Globus pallidus (tissue), 1 donor: ENCODE measurements at regions not wholly inside any gene's neighbourhood (a gene's known extent, or its start where the extent isn't known, plus 50 kb on each side); places are given as distances from the start of the nearest gene placed in this dataset.

Experiments used
- DNase-seq: peaks from one replicate; pipeline ENCODE4 v3.0.0-alpha.2; 2015; ENCODE audit warnings: low spot score

GRCh38 chr2:239690651-239691631, 290.1 kb upstream of the HDAC4 start:
- DNase-seq = peak; percentile 38

GRCh38 chr2:239689985-239690384, 289.2 kb upstream of the HDAC4 start:
- no peak for DNase-seq

- no peak for DNase-seq
These were observed 288.6 kb upstream of the HDAC4 start for GRCh38 chr2:239689410-239689809.

- DNase-seq = no peak
These were observed 288.0 kb upstream of the HDAC4 start for GRCh38 chr2:239688840-239689239.

- DNase-seq = no peak
These were observed 287.4 kb upstream of the HDAC4 start for GRCh38 chr2:239688122-239688681.

GRCh38 chr2:239687441-239687840, 286.6 kb upstream of the HDAC4 start:
- DNase-seq = no peak

GRCh38 chr2:239685965-239686364, 285.1 kb upstream of the HDAC4 start:
- DNase-seq = no peak

GRCh38 chr2:239685556-239685955, 284.7 kb upstream of the HDAC4 start:
- DNase-seq = no peak

GRCh38 chr2:239684996-239685395, 284.2 kb upstream of the HDAC4 start:
- DNase-seq = no peak

GRCh38 chr2:239684271-239684810, 283.5 kb upstream of the HDAC4 start:
- no peak for DNase-seq

GRCh38 chr2:239682518-239682917, 281.7 kb upstream of the HDAC4 start:
- no peak for DNase-seq

- DNase-seq = no peak
These were observed 278.9 kb upstream of the HDAC4 start for GRCh38 chr2:239679755-239680154.

- no peak for DNase-seq
These were observed 278.0 kb upstream of the HDAC4 start for GRCh38 chr2:239678666-239679296.

GRCh38 chr2:239678186-239678490, 277.3 kb upstream of the HDAC4 start:
- no peak for DNase-seq

- DNase-seq = no peak
These were observed 276.8 kb upstream of the HDAC4 start for GRCh38 chr2:239677453-239678185.

- DNase-seq = no peak
These were observed 276.1 kb upstream of the HDAC4 start for GRCh38 chr2:239676716-239677452.

- no peak for DNase-seq
These were observed 275.3 kb upstream of the HDAC4 start for GRCh38 chr2:239675826-239676715.

GRCh38 chr2:239674981-239675825, 274.4 kb upstream of the HDAC4 start:
- DNase-seq = no peak
